GM12865 (cell line): ENCODE measurements at regions not wholly inside any gene's neighbourhood (a gene's known extent, or its start where the extent isn't known, plus 50 kb on each side); places are given as distances from the start of the nearest gene placed in this dataset.

Experiments used
- DNase-seq: peaks from one replicate; pipeline ENCODE4 v3.0.0; 2010; ENCODE audit warnings: low read depth
- H3K4me3 ChIP-seq: 2 replicates; pipeline ENCODE4 v1.5.1; 2011; ENCODE audit warnings: mild to moderate bottlenecking, low read depth, low read length, control low read depth
- CTCF ChIP-seq: IDR thresholded peaks from 2 replicates; pipeline ENCODE4 v1.5.1; 2011; ENCODE audit warnings: low read length, control low read depth, low read depth, inconsistent platforms; ENCODE audit not compliant: insufficient read depth; ENCODE audit errors: missing control alignments

- no peak for DNase-seq
- no peak overlapping the region for H3K4me3 ChIP-seq
- no peak for TF ChIP-seq CTCF
Measured at GRCh38 chr5:73238873-73239272, 65.9 kb downstream of the TMEM174 start.

- DNase-seq, result no peak
- no peak for TF ChIP-seq CTCF
- no peak overlapping the region for H3K4me3 ChIP-seq
Measured at GRCh38 chr5:73236541-73237128, 63.6 kb downstream of the TMEM174 start.

DNA sequence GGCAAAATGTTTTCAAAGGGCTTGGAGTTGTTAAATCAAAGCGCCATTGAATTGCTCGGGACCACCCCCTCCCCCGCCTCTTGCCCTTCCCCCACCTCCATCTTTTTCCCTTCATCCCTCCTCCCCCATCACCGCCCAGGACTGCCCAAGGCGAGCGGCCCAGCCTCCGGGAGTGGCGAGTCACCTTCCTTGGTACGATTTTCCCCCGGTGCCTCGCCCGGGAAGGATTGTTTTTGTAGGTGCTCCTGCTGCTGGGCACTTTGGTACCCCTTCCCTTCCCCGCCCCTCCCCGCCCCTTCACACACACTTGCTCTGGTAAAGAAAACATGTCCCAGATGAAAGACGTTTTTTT, 61.2 kb downstream of the TMEM174 start:
- TF ChIP-seq CTCF, result no peak
- H3K4me3 ChIP-seq, result no peak overlapping the region
- no peak for DNase-seq

DNA sequence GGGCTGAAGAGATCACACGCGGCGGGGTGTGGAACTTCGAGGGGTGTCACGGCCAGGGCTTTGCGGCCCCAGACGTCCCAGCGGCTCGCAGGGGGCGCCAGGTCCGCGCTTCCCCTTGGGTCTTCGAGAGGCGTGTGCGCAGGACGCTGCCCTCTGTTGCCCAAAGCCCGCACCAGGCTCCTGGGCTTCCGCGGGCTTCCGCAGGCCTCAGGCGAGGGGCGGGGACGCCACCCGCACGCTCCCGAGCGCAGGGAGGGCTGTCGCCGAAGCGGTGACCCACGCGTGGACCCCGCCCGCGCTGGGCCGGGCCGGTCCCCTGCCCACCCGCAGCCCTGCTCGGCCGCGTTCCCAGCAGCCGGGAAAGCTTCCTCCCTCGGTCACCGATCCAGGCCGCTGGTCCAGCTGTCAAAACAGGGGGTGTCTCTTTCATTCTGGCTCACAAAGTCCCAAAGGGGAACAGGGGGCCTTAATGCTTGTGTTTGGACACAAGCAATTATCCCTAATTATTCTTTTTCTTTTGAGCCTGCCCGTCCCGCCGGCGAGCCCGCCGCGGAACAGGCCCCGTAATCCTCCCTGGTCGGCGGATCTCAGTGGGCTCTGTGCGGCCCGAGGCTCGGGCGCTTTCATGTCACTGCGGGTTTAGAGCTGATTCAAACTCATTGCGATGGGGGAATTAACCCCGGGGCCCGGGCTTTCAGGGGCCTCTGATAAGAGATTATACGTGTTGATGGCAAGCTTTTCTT, 60.6 kb downstream of the TMEM174 start:
- DNase-seq, result no peak
- no peak for TF ChIP-seq CTCF
- no peak overlapping the region for H3K4me3 ChIP-seq

- H3K4me3 ChIP-seq, result no peak overlapping the region
- no peak for DNase-seq
- no peak for TF ChIP-seq CTCF
Measured at GRCh38 chr5:73233053-73233460, 60.1 kb downstream of the TMEM174 start.

GRCh38 chr5:73232266-73233041, 59.5 kb downstream of the TMEM174 start:
- TF ChIP-seq CTCF, result no peak
- no peak for DNase-seq
- H3K4me3 ChIP-seq, result no peak overlapping the region
